HG03097 (cell line): ENCODE measurements at regions not wholly inside any gene's neighbourhood (a gene's known extent, or its start where the extent isn't known, plus 50 kb on each side); places are given as distances from the start of the nearest gene placed in this dataset.

ENCODE experiments used
- ATAC-seq: cut with Tn5 transposase; IDR thresholded peaks from one replicate; pipeline ENCODE4 v1.9.1; 2021; ENCODE audit not compliant: unreplicated experiment, low FRiP score

DNA sequence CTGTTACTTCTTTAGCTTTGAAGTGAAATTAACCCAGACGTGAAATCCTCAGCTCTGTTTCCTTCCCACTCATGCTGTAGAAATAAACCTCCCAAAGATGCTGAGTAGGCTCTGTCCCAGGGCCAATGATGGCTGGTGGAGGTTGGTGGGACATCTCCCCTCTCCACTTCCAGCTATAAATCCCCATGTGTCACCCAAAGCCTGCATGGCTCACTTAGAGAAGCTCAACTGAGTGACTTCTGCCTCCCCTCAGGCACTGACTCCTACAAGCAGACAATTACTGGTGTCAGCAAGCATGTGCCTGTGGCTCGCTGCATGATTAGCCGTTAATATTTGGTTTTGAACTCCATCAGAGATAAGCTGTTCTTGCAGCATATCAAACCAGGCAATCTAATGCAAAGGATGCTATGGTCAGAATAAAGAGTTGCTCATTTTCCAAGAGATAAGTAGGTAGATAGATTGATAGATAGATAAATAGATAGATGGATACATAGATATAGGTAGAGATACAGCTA lies 569.5 kb upstream of the WWC1 start:
- no peak for ATAC-seq

- ATAC-seq: peak; percentile 95
Observed at GRCh38 chr5:167723254-167723871, 568.1 kb upstream of the WWC1 start.

DNA sequence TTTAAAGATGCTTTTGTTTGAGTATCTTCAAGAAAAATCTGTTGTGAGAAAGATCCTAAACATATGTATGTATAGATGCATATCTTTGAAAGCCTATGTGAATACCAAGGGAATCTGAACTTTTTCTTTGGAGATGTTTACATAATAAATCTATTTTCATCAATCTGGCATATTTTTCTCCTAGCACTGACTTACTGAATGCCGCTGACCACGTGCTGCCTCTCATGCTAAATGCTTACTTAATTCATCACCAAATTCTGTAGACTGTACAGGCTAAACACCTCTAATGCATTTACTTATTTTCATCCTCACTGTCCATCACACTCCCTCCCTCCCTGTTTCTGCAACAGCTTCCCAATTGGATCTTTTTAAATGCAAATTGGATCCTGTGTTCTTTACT lies 566.2 kb upstream of the WWC1 start:
- no peak for ATAC-seq

- no peak for ATAC-seq
Observed at GRCh38 chr5:167725741-167726140, 565.7 kb upstream of the WWC1 start.

GRCh38 chr5:167726642-167727041 lies 564.8 kb upstream of the WWC1 start:
- ATAC-seq: no peak

- no peak for ATAC-seq
Observed at GRCh38 chr5:167730121-167730520, 561.3 kb upstream of the WWC1 start.

DNA sequence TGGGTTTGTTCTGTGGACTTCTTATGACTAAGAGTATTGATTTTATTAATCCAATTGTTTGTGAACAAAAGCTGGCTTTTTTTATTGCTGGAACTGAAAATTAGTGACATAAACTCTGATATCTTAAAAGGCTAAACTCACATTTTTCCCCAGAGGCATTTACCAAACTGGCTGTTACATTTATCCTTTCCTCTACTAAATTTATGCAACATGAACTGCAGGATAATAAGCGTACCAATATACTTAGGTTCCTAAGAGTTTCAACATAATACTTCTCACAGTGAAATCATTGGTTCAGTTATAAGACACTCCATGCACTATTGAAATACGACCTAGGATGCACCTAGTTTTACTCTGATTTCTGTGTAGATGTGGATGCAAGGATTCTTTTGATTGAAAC lies 560.8 kb upstream of the WWC1 start:
- ATAC-seq: no peak

- no peak for ATAC-seq
Observed at GRCh38 chr5:167731951-167732350, 559.5 kb upstream of the WWC1 start.

GRCh38 chr5:167732499-167732898 lies 558.9 kb upstream of the WWC1 start:
- no peak for ATAC-seq

GRCh38 chr5:167736992-167737391 lies 554.5 kb upstream of the WWC1 start:
- no peak for ATAC-seq

DNA sequence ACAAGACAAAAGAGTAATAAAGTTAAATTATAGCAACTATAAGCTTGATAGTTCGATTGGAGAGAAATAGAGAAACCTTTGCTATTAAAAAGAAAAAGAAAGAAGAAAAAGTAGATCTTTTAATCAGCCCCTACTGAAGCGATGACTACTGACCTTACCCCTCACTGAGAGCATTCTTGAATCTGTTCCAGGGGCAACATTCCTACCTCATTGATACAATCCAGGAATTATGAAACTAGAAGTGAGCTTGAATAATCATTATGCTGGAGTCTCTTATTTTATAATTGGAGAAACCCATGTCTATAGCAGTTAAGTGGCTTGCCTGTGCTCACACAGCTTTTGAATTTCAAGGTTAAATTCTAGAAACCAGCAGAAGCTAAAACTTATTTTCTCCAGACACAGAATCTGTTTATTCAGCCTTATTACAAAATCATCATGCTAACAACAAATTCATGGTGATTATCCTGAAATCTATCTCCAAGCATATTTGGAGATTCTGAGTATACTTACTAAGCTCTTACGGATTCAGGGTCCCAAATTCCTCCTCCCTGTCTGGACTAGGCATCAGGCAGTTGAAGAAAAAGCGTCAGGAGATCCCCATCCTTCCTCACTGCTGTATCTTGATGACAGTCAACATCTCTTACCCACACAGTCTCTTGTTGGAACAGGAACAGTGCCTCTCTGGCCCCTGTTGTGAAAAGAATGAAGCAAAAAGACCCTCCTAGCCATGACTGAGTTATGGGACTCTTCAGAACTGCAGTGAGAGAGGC lies 547.6 kb upstream of the WWC1 start:
- ATAC-seq: no peak

DNA sequence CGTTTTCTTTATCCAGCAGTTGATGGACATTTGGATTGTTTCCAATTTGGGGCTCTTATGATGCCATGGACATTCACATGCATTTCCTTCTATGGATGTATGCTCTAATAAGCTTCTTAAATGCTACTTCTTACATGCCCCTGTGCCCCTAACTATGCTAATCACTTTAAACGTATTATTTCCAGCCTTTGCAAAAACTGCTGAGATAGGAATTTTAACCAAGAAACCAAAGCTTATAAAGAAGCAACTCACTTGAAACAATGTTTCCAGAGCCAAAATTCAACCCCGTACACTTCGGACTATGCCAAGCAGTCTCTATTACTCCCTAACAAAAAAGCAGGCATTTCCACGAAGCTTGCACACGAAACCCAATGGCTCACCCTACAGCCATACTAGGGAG lies 545.6 kb upstream of the WWC1 start:
- no peak for ATAC-seq

- ATAC-seq: no peak
Observed at GRCh38 chr5:167750586-167750985, 540.9 kb upstream of the WWC1 start.

- ATAC-seq: no peak
Observed at GRCh38 chr5:167752936-167753335, 538.5 kb upstream of the WWC1 start.

DNA sequence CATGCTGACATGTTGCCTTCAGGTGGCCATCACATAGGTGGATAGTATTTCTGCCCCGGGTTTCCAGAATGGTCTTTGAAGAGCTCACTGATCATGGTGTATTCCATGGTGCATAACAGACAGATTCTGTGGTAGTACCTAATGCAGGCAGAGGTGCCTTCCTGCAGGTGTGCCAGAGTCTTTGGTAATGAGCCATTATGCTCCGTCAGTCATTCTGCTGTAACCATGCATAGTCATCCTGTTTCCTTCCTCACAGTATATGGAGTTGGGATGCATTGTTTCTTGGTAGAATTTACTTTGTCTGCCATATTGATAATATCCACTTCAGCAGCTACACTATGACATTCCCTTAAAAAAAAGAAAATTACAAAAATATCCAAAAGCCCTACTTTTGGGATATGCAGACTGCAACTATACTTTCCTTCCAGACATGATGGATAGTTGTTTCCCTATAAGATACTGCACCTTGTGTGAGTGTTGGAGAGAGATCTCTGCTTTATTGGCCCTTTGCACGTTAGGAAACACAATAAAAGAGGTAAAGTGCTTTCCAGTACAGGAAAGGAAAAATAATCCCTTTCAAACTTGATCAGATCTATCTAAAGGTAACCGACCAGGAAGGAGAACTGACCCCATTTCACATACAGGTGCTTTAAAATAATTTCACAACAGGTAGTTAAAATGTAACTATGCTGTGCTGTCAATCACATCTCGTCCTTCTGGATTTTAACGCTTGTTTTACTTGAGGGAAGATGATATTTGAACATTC lies 537.5 kb upstream of the WWC1 start:
- no peak for ATAC-seq

DNA sequence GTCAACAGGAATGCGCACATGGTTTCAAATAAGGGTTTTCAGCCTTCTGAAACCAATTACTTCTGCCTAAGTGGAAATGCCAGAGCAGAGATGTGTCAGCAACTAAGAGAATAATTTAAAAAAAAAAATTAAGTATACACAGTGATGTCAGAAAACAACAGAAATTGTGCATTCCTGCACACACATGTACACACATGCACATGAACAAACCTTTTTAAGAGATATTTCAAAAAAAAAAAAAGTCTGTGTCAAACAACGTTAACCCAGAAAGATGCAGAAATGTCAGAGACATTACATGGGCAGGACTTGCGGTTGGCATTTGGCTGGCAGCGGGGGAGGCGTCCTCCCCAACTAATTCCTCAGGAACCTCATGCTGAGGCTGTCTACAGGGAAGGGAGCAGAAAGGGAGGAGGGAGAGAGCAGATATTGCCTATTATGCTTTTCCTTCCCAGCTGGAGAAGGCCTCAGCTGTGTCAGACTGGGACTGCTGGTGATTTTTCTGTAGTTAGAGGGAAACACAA lies 536.9 kb upstream of the WWC1 start:
- ATAC-seq: no peak

GRCh38 chr5:167755420-167755819 lies 536.0 kb upstream of the WWC1 start:
- no peak for ATAC-seq

- ATAC-seq: no peak
Observed at GRCh38 chr5:167759057-167759821, 532.2 kb upstream of the WWC1 start.

DNA sequence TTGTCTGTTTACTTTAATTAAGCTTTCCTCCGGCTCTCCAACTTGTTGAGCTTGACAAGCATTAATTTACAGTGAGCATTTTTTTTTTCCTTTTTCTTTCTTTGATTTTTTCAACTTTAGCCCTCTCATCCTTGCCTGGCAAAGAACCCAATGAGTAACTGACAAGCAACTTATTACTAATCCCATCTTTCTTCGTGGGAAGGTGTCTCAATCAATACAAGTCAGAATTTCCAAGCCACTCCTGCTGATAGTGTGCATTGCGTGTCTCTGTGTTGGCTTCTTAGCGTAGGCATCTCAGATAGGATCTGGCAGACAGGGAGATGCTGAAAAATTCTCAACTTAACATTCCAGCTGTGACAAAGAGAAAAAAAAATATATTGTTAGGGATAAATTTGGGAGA lies 527.7 kb upstream of the WWC1 start:
- ATAC-seq: no peak

DNA sequence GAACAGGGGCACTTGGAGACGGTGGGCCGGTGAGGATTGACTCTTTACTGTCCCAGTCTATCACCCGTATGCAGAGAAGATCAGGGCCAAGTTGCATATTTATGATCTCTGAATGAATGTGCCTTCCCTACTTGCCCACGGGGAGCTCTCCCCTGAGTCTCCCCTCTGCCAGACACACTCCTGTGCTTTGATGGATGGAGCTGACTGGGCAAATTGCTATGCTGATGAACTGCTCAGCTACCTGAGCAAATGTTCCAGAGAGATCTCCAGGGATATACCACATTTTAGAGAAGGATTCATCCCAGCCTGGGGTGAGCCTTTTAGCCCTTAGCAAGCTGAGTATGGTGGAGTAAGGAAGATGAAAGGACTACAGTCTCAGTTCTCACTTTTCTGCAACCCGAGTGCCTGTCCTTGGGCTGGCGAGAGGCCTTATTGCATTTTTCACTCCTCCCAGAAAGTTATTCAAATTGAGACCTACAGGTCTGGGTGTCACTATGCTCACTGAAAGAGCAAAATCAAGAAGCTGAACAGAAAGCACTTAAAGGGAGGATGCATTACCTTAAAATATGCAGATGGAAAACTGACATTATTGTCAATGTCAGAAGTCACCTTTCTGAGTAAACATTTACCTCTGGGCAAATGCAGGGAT lies 526.7 kb upstream of the WWC1 start:
- no peak for ATAC-seq
